ENCODE measurements at regions not wholly inside any gene's neighbourhood (a gene's known extent, or its start where the extent isn't known, plus 50 kb on each side); places are given as distances from the start of the nearest gene placed in this dataset.
A peak's percentile ranks its signal among the peaks of the same experiment; 100 is the strongest.

GRCh38 chr6:151680846-151681432, 126.5 kb upstream of the ESR1 start:
- Histone ChIP-seq H3K4me3 (ENCODE audit: control insufficient read depth in 1 of 7, extremely low read depth in 1 of 7, insufficient read depth in 4 of 7, low read depth in 2 of 7, low read length in 6 of 7) (no peak overlapping the region), H3K27ac (ENCODE audit: insufficient read depth in 1 of 2, low read depth in 1 of 2, low read length in 2 of 2, poor library complexity in 1 of 2, severe bottlenecking in 2 of 2) (no peak overlapping the region), H3K9me3 (ENCODE audit: control extremely low read depth in 1 of 5, control insufficient read depth in 4 of 5, insufficient read depth in 2 of 5, low read depth in 1 of 5, low read length in 4 of 5) (no peaks in the 10 kb centered on the region), H3K4me1 (ENCODE audit: control extremely low read depth in 1 of 4, control insufficient read depth in 4 of 4, insufficient read depth in 4 of 4, low read length in 3 of 4) (peaks cover 0 to 21% (median 17%) of the 10 kb centered on the region in 4 experiments), H3K36me3 (ENCODE audit: control insufficient read depth in 4 of 4, insufficient read depth in 4 of 4, low read length in 3 of 4) (no peaks in the 10 kb centered on the region), H3K27me3 (replicated peaks in 2 of 5; ENCODE audit: control insufficient read depth in 4 of 5, insufficient read depth in 5 of 5, low read length in 4 of 5) (no peaks in the 10 kb centered on the region)
- DNase-seq: no peak
- POLR2A ChIA-PET: no interaction called here
- 90% methylated on average over 16 of the region's 16 CpGs for WGBS (ENCODE audit: insufficient coverage)
- CTCF ChIA-PET: interaction anchor here (1.0 to 2.0 kb wide), 3 partner anchors 10 to 133 kb away, joined by 3 to 7 read pairs (median 4); no protein-coding TSS in a partner anchor

GRCh38 chr6:151681433-151682059, 125.9 kb upstream of the ESR1 start:
- DNase-seq: peak; percentile 42 to 90 (median 83)
- H3K4me3 ChIP-seq (ENCODE audit: control insufficient read depth in 1 of 7, extremely low read depth in 1 of 7, insufficient read depth in 4 of 7, low read depth in 2 of 7, low read length in 6 of 7): peak overlapping the region in 6 of 7 experiments; percentile 25 to 68 (median 38)
- CTCF ChIA-PET: interaction anchor here (1.0 to 2.0 kb wide), 2 partner anchors 9 to 134 kb away, joined by 3 to 7 read pairs; no protein-coding TSS in a partner anchor

GRCh38 chr6:151682251-151682650, 125.2 kb upstream of the ESR1 start:
- Histone ChIP-seq H3K27ac (ENCODE audit: insufficient read depth in 1 of 2, low read depth in 1 of 2, low read length in 2 of 2, poor library complexity in 1 of 2, severe bottlenecking in 2 of 2) (no peak overlapping the region), H3K4me3 (ENCODE audit: control insufficient read depth in 1 of 7, extremely low read depth in 1 of 7, insufficient read depth in 4 of 7, low read depth in 2 of 7, low read length in 6 of 7) (peak overlapping the region in 1 of 7 experiments; percentile 63), H3K4me1 (ENCODE audit: control extremely low read depth in 1 of 4, control insufficient read depth in 4 of 4, insufficient read depth in 4 of 4, low read length in 3 of 4) (peaks cover 0 to 20% (median 15%) of the 10 kb centered on the region in 4 experiments), H3K9me3 (ENCODE audit: control extremely low read depth in 1 of 5, control insufficient read depth in 4 of 5, insufficient read depth in 2 of 5, low read depth in 1 of 5, low read length in 4 of 5) (no peaks in the 10 kb centered on the region), H3K36me3 (ENCODE audit: control insufficient read depth in 4 of 4, insufficient read depth in 4 of 4, low read length in 3 of 4) (no peaks in the 10 kb centered on the region), H3K27me3 (replicated peaks in 2 of 5; ENCODE audit: control insufficient read depth in 4 of 5, insufficient read depth in 5 of 5, low read length in 4 of 5) (no peaks in the 10 kb centered on the region)
- no CpG with 5 or more reads among the region's 3 CpGs for WGBS (ENCODE audit: insufficient coverage)
- DNase-seq: no peak
- POLR2A ChIA-PET: no interaction called here
- CTCF ChIA-PET: no interaction called here

More at GRCh38 chr6:151681433-151682059, 125.9 kb upstream of the ESR1 start:
- Histone ChIP-seq H3K9me3 (ENCODE audit: control extremely low read depth in 1 of 5, control insufficient read depth in 4 of 5, insufficient read depth in 2 of 5, low read depth in 1 of 5, low read length in 4 of 5) (no peaks in the 10 kb centered on the region), H3K27ac (ENCODE audit: insufficient read depth in 1 of 2, low read depth in 1 of 2, low read length in 2 of 2, poor library complexity in 1 of 2, severe bottlenecking in 2 of 2) (no peak overlapping the region), H3K27me3 (replicated peaks in 2 of 5; ENCODE audit: control insufficient read depth in 4 of 5, insufficient read depth in 5 of 5, low read length in 4 of 5) (no peaks in the 10 kb centered on the region), H3K36me3 (ENCODE audit: control insufficient read depth in 4 of 4, insufficient read depth in 4 of 4, low read length in 3 of 4) (no peaks in the 10 kb centered on the region), H3K4me1 (ENCODE audit: control extremely low read depth in 1 of 4, control insufficient read depth in 4 of 4, insufficient read depth in 4 of 4, low read length in 3 of 4) (peaks cover 0 to 20% (median 16%) of the 10 kb centered on the region in 4 experiments)
- WGBS (ENCODE audit: insufficient coverage): 9% methylated on average over 20 of the region's 23 CpGs
- POLR2A ChIA-PET: no interaction called here

- no CpG with 5 or more reads among the region's 3 CpGs for WGBS (ENCODE audit: insufficient coverage)
- POLR2A ChIA-PET: no interaction called here
- Histone ChIP-seq H3K36me3 (ENCODE audit: control insufficient read depth in 4 of 4, insufficient read depth in 4 of 4, low read length in 3 of 4) (no peaks in the 10 kb centered on the region), H3K4me1 (ENCODE audit: control extremely low read depth in 1 of 4, control insufficient read depth in 4 of 4, insufficient read depth in 4 of 4, low read length in 3 of 4) (peaks cover 0 to 20% (median 15%) of the 10 kb centered on the region in 4 experiments), H3K27me3 (replicated peaks in 2 of 5; ENCODE audit: control insufficient read depth in 4 of 5, insufficient read depth in 5 of 5, low read length in 4 of 5) (no peaks in the 10 kb centered on the region), H3K4me3 (ENCODE audit: control insufficient read depth in 1 of 7, extremely low read depth in 1 of 7, insufficient read depth in 4 of 7, low read depth in 2 of 7, low read length in 6 of 7) (no peak overlapping the region), H3K9me3 (ENCODE audit: control extremely low read depth in 1 of 5, control insufficient read depth in 4 of 5, insufficient read depth in 2 of 5, low read depth in 1 of 5, low read length in 4 of 5) (no peaks in the 10 kb centered on the region), H3K27ac (ENCODE audit: insufficient read depth in 1 of 2, low read depth in 1 of 2, low read length in 2 of 2, poor library complexity in 1 of 2, severe bottlenecking in 2 of 2) (no peak overlapping the region)
- CTCF ChIA-PET: no interaction called here
- no peak for DNase-seq
Observed at GRCh38 chr6:151682922-151683321, 124.6 kb upstream of the ESR1 start.

- H3K9me3 ChIP-seq (ENCODE audit: control extremely low read depth in 1 of 5, control insufficient read depth in 4 of 5, insufficient read depth in 2 of 5, low read depth in 1 of 5, low read length in 4 of 5): no peaks in the 10 kb centered on the region
- no peaks in the 10 kb centered on the region for H3K27me3 ChIP-seq (replicated peaks in 2 of 5; ENCODE audit: control insufficient read depth in 4 of 5, insufficient read depth in 5 of 5, low read length in 4 of 5)
- no peak for DNase-seq
- ChIA-PET CTCF (no interaction called here), POLR2A (no interaction called here)
- H3K4me3 ChIP-seq (ENCODE audit: control insufficient read depth in 1 of 7, extremely low read depth in 1 of 7, insufficient read depth in 4 of 7, low read depth in 2 of 7, low read length in 6 of 7): no peak overlapping the region
- whole genome bisulfite sequencing (ENCODE audit: insufficient coverage): no CpG with 5 or more reads among the region's 1 CpG
- H3K36me3 ChIP-seq (ENCODE audit: control insufficient read depth in 4 of 4, insufficient read depth in 4 of 4, low read length in 3 of 4): no peaks in the 10 kb centered on the region
- peaks cover 0 to 20% (median 15%) of the 10 kb centered on the region in 4 experiments for H3K4me1 ChIP-seq (ENCODE audit: control extremely low read depth in 1 of 4, control insufficient read depth in 4 of 4, insufficient read depth in 4 of 4, low read length in 3 of 4)
- H3K27ac ChIP-seq (ENCODE audit: insufficient read depth in 1 of 2, low read depth in 1 of 2, low read length in 2 of 2, poor library complexity in 1 of 2, severe bottlenecking in 2 of 2): no peak overlapping the region
Observed at GRCh38 chr6:151683381-151683780, 124.1 kb upstream of the ESR1 start.

- Histone ChIP-seq H3K9me3 (ENCODE audit: control extremely low read depth in 1 of 5, control insufficient read depth in 4 of 5, insufficient read depth in 2 of 5, low read depth in 1 of 5, low read length in 4 of 5) (no peaks in the 10 kb centered on the region), H3K4me3 (ENCODE audit: control insufficient read depth in 1 of 7, extremely low read depth in 1 of 7, insufficient read depth in 4 of 7, low read depth in 2 of 7, low read length in 6 of 7) (peak overlapping the region in 1 of 7 experiments; percentile 82), H3K4me1 (ENCODE audit: control extremely low read depth in 1 of 4, control insufficient read depth in 4 of 4, insufficient read depth in 4 of 4, low read length in 3 of 4) (peaks cover 0 to 22% (median 8%) of the 10 kb centered on the region in 4 experiments), H3K36me3 (ENCODE audit: control insufficient read depth in 4 of 4, insufficient read depth in 4 of 4, low read length in 3 of 4) (no peaks in the 10 kb centered on the region), H3K27me3 (replicated peaks in 2 of 5; ENCODE audit: control insufficient read depth in 4 of 5, insufficient read depth in 5 of 5, low read length in 4 of 5) (no peaks in the 10 kb centered on the region), H3K27ac (ENCODE audit: insufficient read depth in 1 of 2, low read depth in 1 of 2, low read length in 2 of 2, poor library complexity in 1 of 2, severe bottlenecking in 2 of 2) (peak overlapping the region; percentile 62 to 87)
- POLR2A ChIA-PET: interaction anchor here (0.6 kb wide), 1 partner anchor 243 kb away, joined by 4 read pairs; no protein-coding TSS in a partner anchor
- CTCF ChIA-PET: interaction anchor here (0.8 to 2.6 kb wide), 5 partner anchors 9 to 435 kb away, joined by 3 to 23 read pairs (median 7); no protein-coding TSS in a partner anchor
- DNase-seq: no peak
- 86% methylated on average over 4 of the region's 5 CpGs for WGBS (ENCODE audit: insufficient coverage)
Observed at GRCh38 chr6:151689499-151690201, 117.8 kb upstream of the ESR1 start.

Measured in common myeloid progenitor, CD34-positive (primary cell).